Fibroblast of the aortic adventitia (primary cell): ENCODE measurements at regions not wholly inside any gene's neighbourhood (a gene's known extent, or its start where the extent isn't known, plus 50 kb on each side); places are given as distances from the start of the nearest gene placed in this dataset.
A peak's percentile ranks its signal among the peaks of the same experiment; 100 is the strongest.

Source experiments
- DNase-seq: peaks from one replicate; pipeline ENCODE4 v3.0.0-alpha.2; 2010; ENCODE audit warnings: low read depth
- H3K4me3 ChIP-seq: 2 replicates; pipeline ENCODE4 v1.5.1; 2011; ENCODE audit warnings: low read depth, mild to moderate bottlenecking, control low read depth, low read length, moderate library complexity
- TF ChIP-seq, protein P1 (sequence below): IDR thresholded peaks from 2 replicates; pipeline ENCODE4 v1.5.1; 2011; ENCODE audit warnings: mild to moderate bottlenecking, low read length, control low read depth, inconsistent platforms; ENCODE audit not compliant: insufficient read depth

DNA sequence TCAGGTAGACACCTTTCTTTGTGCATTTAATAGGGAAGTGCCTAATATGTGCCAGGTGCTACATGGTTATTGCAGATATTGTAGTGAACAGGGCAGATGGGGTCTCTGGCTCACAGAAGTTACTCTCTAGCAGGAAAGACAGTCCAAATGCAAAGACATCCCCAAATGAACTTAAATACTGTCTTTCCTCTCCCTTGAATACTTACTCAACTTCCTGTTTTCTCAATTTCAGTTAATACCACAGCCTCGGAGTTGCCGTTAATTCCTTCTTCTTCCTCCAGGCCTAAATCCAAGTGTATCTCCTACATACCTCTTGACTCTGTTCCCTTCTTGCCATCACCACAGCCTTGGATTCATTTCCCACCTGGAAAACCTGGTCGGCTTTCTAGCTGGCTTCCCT lies 134.3 kb upstream of the SESN3 start:
- TF ChIP-seq, protein P1, sequence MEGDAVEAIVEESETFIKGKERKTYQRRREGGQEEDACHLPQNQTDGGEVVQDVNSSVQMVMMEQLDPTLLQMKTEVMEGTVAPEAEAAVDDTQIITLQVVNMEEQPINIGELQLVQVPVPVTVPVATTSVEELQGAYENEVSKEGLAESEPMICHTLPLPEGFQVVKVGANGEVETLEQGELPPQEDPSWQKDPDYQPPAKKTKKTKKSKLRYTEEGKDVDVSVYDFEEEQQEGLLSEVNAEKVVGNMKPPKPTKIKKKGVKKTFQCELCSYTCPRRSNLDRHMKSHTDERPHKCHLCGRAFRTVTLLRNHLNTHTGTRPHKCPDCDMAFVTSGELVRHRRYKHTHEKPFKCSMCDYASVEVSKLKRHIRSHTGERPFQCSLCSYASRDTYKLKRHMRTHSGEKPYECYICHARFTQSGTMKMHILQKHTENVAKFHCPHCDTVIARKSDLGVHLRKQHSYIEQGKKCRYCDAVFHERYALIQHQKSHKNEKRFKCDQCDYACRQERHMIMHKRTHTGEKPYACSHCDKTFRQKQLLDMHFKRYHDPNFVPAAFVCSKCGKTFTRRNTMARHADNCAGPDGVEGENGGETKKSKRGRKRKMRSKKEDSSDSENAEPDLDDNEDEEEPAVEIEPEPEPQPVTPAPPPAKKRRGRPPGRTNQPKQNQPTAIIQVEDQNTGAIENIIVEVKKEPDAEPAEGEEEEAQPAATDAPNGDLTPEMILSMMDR: no peak
- no peak overlapping the region for H3K4me3 ChIP-seq
- no peak for DNase-seq

DNA sequence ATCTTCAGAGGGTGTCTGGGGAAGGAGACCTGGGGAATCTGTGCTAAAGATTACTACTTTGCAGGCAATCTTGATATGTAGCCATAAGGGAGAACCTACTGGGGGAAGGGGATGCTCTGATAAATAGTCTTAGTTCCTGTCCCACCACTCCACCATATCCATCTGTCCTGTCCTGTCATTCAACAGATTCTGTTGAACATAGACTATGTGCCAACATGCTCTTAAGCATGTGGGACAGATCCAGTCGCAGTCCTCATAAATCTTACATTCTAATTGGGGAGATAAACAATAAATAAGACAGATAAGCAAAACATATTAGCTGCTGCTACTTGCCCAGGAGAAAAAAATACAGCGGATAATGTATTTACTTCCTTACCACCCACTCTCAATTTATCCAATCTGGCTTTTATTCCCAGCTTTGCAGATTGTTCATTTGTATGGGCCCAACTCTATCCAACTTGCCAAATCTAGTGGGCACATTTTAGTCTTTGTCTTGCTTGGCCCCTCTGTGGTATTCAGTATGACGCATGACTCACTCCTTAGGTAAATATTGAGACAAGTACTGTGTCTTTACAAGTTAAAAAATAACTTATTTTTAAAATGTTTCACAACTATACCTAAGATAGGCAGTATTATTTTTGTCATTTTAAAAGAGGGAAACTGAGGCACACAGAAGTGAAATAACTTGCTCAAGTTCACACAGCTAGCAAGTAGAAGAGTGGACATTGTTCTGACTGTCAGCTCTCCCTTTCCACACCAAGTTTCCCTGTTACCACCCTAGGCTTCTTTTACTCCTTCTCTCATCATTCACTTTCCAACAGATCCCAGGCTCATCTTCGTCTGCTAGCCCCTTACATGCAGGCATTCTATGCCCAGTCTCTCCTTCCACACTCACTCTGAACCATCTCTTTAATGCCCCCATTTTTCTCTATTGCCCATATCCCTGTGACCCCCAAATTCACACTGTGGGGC lies 133.6 kb upstream of the SESN3 start:
- DNase-seq: peak; percentile 45
- H3K4me3 ChIP-seq: no peak overlapping the region
- TF ChIP-seq, protein P1: no peak

DNA sequence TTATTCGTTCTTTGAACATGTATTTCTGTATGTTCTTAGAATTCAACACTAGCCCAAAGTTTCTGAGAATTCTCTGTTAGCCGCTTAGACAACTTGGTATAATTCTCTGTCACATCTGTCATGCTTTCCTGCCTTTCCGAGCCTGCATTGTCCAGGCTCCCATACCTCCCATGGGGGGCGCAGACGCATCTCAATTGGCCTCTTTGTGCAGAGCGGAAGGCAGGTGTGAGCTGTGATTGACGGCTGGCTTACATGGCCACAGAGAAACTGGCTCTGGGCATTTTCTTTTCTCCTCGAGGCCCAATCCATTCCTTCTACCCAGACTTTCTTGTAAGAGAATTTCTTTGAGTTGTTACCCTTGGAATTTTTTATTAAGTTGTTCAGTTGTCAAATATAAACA lies 132.7 kb upstream of the SESN3 start:
- TF ChIP-seq, protein P1: no peak

DNA sequence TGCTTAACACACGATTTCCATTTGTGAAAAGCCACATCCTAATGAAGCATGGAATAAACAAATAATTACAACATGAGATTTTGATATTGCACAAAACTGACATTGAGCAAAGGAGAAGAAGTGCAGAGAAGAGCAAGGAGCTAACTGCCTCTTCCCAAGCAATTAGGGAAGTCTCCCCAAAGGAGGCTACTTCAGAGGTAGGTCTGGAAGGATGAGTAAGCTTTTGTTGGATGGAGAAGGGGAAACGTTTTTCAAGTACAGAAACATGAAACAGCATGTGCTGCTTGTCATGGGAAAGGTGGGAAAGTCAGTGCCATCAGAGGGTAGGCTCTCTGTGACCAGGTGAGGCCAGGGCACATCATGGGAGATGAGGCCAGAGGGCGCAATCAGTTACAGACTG lies 132.2 kb upstream of the SESN3 start:
- DNase-seq: no peak
- TF ChIP-seq, protein P1: no peak
- H3K4me3 ChIP-seq: no peak overlapping the region

More for the DNA sequence above, 132.7 kb upstream of the SESN3 start:
- no peak overlapping the region for H3K4me3 ChIP-seq
- DNase-seq: no peak

DNA sequence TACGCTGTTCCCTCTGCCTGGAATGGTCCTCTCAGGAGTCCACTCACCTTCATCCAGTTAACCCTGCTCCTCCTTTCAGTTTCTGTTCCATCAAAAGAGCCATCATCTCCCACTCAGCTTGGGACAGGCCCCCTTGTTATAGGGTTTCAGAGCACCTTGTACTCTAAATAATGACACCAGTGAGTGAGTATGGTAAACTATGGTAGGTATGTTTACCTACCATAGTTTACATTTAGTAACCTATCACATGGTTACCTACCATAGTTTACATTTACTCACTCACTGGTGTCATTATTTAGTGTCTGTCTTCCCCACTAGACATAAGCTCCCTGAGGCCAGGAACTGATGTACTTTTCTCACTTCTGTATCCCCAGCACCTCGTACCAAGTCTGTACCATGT lies 130.2 kb upstream of the SESN3 start:
- TF ChIP-seq, protein P1: no peak
- no peak for DNase-seq
- H3K4me3 ChIP-seq: no peak overlapping the region

DNA sequence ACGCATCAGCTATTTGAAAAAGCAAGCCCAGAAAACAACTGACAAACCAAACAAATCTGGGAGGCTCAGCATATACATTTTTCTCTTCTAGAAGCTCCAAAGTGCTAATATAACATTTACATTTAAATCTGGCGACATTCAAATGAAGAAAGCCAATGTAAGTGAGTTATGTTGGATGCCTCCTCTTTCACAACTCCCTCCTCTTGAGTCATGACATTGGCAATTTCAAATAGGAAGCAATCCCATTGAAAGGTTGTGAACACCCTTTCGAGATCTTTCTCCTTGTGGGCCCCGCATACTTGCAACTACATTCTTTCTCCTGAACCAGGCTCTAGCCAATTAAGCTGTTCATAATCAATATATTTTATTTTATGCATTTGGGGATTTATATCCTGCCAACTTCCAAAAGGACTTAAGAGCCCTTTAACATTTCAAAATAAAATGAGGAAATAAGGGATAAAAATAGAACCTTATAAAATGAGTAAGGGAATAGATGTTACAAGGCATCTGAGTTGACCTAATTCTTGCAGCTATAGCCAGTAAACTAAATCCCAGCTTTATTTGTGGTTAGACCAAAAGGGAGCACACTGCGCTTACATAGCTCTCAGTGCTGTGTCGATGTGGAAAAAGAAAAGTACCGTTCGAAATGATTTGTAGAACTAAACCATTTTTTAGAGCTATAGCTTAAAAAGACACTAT lies 129.5 kb upstream of the SESN3 start:
- DNase-seq: peak; percentile 28

More for the DNA sequence above, 129.5 kb upstream of the SESN3 start:
- TF ChIP-seq, protein P1: no peak
- H3K4me3 ChIP-seq: no peak overlapping the region
